IPS-NIHi7 (cell line): ENCODE measurements at regions not wholly inside any gene's neighbourhood (a gene's known extent, or its start where the extent isn't known, plus 50 kb on each side); places are given as distances from the start of the nearest gene placed in this dataset.

Source experiments
- DNase-seq: peaks from one replicate; pipeline ENCODE4 v3.0.0; 2012; ENCODE audit warnings: mixed read lengths; ENCODE audit errors: extremely low spot score

- DNase-seq, result no peak
These were observed 313.5 kb downstream of the AGTPBP1 start for GRCh38 chr9:85428230-85428629.

DNA sequence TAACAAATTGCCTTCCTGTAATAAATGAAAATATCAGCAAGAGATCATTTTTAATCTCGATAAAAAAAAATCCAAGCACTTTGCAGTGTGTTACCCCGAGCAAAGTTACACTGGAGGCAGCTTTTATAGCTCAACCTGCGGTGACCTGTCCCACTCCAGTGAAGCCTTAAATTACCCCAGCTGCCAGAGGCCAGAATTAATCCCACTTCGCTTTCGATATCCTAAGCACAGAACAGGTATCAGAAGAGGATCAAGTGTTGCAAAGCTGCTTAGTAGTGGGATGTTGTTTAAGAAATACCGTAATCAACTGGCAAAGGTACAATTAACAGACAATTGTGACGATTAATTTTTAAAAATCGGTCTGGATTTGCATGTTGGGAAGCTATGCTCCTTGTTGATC, 314.0 kb downstream of the AGTPBP1 start:
- DNase-seq, result no peak

DNA sequence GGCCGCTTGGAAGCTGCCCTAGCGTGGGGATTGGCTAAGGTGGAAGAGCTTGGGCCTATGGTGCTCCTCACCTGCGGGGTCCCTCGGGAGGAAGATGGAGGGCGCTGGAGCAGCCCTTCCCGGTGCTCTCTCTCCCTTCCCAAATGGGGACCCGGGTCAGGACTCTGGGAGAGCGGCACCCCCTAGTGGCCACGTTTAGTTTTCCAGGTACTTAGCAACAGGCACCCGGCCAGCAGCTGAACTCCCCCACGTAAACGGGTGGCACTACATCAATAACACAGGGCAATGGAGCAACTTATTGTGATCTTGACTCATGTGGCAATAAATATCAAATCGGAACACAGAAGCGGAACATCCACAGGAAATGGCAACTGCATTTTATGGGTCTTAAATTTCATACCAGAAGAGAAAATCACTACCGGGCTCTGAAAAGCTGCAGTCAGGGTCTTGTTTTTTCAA, 316.6 kb downstream of the AGTPBP1 start:
- peak; percentile 95 for DNase-seq

- no peak for DNase-seq
These were observed 318.3 kb downstream of the AGTPBP1 start for GRCh38 chr9:85423422-85423821.

GRCh38 chr9:85421641-85422040, 320.1 kb downstream of the AGTPBP1 start:
- DNase-seq, result no peak

GRCh38 chr9:85420750-85421149, 321.0 kb downstream of the AGTPBP1 start:
- DNase-seq, result peak; percentile 64

DNA sequence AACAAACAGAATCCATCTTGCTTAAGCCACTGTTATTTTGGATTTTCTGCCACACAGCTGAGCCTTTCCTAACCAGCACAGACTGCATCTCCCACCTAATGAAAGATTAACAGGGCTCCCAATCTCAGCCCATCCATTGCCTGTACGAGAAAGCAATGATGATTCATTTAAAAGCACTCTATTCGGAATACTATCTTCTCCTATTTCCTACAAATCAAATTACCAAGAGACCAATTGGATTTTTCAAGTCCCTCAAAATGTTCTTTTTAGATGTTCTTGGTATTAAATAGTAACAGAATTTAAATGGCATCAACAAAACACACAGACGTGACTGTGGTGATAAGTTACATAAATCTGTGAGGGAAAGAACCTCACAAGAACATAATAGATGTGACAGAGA, 324.1 kb downstream of the AGTPBP1 start:
- no peak for DNase-seq

DNA sequence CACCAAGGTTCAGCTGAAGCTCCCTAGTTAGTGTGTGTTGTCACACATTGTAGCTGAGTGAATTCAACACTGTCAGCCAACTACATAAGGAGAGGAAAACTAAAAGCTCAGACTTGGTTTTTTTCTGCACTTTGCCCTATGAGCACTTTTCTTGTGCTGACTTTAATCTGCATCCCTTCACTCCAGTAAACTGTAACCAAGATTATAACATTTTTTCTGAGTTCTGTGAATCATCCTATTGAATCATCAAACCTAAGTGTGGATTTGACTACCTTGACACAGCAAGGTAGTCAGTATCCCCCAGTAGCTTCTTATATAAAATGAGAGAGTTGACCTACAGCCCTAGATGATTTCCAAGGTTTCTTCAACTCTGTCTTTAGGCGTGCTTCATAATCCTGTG, 325.0 kb downstream of the AGTPBP1 start:
- no peak for DNase-seq

DNA sequence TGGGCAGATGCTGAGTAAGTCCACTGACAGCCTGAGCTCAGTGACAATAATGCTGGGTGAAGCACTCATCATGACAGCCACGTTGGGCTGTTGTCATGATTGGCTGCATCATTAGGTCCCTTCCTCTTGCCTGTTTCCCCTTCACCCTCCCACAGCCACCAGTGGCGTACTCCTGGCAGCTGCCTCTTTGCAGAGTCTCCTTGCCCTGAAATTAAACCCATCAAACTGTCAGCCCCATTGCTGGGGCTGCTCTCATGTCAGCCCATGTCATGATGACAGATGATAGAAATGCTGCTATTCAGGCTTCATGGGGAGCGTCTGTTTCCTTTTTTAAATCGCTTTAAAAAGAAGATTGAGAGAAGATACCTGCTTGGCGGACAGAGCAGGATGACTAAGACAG, 327.4 kb downstream of the AGTPBP1 start:
- DNase-seq, result no peak

GRCh38 chr9:85408494-85408893, 333.3 kb downstream of the AGTPBP1 start:
- no peak for DNase-seq

DNA sequence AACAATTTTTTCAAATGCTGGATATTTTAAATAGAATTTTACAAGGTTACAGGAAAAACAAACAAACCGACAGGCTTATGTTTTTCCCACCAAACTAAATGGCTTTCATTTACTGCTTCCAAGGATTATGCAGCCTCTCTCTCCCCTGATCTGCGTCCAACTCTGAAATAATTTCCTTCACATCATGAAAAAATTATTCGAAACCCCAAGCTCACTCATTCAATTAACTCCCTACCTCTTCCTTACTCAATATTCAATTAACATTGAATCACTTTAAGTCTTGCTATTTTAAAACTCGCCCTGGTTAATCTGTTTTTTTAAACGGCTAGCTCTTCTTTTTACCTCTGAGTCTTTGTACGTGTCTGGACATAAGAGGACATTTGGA, 336.2 kb downstream of the AGTPBP1 start:
- DNase-seq, result no peak

- DNase-seq, result no peak
These were observed 336.7 kb downstream of the AGTPBP1 start for GRCh38 chr9:85404911-85405565.

- no peak for DNase-seq
These were observed 339.2 kb downstream of the AGTPBP1 start for GRCh38 chr9:85402551-85402950.

DNA sequence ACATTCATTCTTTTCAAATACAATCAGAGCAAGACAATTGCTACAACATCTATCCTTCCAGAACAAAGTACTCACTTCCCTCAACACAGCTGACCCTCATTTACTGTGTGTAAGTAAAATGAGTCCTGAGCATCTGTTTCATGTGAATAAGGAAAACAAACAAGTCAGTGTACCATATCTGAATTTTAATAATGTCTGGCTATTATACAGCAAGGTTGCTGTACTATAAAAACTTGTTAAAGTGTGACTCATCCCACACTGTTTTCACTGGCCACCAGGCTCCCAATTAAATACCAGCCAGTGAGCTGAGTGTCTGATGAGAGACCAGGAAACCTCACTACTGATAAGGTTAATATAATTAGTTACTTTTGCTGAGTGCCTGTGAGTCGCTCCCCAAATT, 339.8 kb downstream of the AGTPBP1 start:
- no peak for DNase-seq

- no peak for DNase-seq
These were observed 344.7 kb downstream of the AGTPBP1 start for GRCh38 chr9:85397005-85397404.

GRCh38 chr9:85392260-85392659, 349.5 kb downstream of the AGTPBP1 start:
- DNase-seq, result no peak

GRCh38 chr9:85377731-85378289, 363.9 kb downstream of the AGTPBP1 start:
- no peak for DNase-seq

DNA sequence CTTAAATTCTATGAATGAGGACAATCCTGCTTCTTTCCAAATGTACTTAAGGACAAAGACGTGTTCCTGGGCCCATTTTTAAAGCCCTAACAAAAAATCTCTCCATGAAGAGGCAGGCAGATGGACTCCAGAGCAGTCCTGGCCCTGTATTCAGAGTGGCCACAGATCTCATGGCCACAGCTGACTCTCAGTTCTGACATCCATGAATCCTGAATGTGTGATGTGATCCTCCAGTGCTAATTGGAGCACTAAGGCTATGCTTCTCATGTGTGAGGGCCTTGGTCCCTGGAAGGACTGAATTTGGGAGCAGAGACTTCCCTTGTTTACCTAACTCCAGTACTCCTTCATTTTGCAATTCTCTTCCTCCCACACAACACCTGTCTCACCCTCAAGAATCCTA, 373.0 kb downstream of the AGTPBP1 start:
- no peak for DNase-seq

GRCh38 chr9:85359161-85359560, 382.6 kb downstream of the AGTPBP1 start:
- DNase-seq, result no peak

- no peak for DNase-seq
These were observed 392.7 kb downstream of the AGTPBP1 start for GRCh38 chr9:85349046-85349445.

DNA sequence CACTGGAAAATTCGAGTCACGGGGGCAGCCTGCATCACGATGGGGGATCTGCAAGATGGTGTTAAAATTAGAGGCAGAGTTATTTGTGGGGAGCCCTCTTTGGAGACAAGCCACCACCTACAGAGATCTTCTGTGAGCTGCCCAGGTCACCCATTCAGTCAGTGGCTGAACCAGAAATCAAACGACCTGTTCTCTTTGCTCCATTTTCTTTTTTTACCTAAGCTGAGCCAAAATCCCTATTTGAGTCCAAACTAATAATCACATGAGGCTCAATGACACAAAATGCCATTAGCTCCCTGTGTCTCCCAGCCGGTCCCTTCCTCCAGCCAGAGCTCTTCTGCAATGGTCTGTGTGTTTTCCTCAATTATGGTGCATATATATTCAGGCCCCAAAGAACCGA, 394.2 kb downstream of the AGTPBP1 start:
- DNase-seq, result no peak

DNA sequence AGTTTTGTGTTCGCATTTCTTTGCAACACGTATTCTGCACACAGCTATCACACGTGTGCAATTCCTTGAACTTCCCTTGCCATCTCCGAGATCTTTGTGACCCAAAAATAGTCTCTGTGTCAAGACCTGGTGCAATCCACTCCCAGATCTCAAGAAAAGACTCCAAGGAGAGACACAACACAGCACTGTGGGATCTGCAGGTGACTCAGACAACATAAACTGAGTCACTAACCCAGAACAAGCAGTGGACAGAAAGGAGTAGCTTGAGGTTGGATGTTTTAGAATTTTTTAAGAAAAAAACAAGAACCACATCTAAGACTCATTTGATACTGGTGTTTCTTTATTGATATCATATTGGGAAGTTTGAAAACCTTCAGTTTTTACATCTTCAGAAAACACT, 396.9 kb downstream of the AGTPBP1 start:
- DNase-seq, result no peak

DNA sequence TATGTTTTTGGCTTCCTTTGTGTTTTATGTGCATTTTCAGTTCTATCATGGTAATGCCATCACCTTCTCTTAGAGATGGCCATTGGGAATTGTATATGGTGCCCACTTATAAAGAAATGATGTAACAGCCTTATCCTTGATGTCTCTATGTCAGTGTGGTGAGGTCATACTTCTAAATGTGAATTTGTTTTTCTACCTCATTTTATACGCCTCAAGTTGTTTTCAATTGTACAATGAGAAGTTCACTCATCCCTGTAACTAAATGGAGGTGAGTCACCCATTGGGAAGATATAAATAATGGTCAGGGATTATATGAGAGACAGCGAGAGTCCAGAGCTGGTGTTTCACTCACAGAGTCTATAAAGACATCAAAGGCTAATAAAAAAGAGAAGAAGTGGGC, 402.4 kb downstream of the AGTPBP1 start:
- DNase-seq, result no peak

DNA sequence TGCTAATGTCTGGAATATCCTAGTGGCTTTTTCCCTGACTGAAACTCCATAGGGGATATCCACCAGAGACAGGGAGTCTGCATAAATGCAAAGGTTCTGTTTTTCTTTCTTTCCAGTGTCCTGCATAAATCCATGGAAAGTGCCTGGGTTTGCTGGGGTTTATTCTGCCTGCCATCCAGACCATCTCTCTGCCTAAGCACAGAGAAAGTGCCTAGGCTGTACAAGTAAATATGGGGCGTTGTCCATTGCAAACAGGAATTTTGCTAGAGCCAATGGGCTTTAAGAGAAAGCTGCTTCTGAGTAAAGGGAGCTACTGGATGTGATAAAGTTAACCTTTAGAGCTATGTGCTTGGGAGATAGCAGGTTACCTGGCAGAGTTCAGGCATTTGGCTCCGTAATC, 407.5 kb downstream of the AGTPBP1 start:
- DNase-seq, result no peak
